Neural cell (in vitro differentiated cells): ENCODE measurements at regions not wholly inside any gene's neighbourhood (a gene's known extent, or its start where the extent isn't known, plus 50 kb on each side); places are given as distances from the start of the nearest gene placed in this dataset.

ENCODE experiments used
- H2AFZ ChIP-seq: fragments of 200-600, 300-800 bp; sonication (generic), shearing (Covaris generic); 2 replicates; pipeline ENCODE4 v1.6.0; 2014; ENCODE audit warnings: low read depth, mild to moderate bottlenecking, antibody characterized with exemption, low read length, moderate library complexity
- H3F3A ChIP-seq: fragments of 200-600 bp; shearing (Covaris generic); 2 replicates; pipeline ENCODE4 v1.6.1; 2016; ENCODE audit warnings: mild to moderate bottlenecking, moderate library complexity, mixed read lengths, antibody characterized with exemption, low read length; ENCODE audit not compliant: insufficient read depth, poor library complexity, severe bottlenecking
- H3K27ac ChIP-seq: fragments of 200-600, 300-800 bp; sonication (generic), shearing (Covaris generic); 2 replicates; pipeline ENCODE4 v1.5.1; 2014; ENCODE audit warnings: mild to moderate bottlenecking, low read length, moderate library complexity
- H3K27me3 ChIP-seq: fragments of 300-800, 200-600 bp; sonication (generic), shearing (Covaris generic); 2 replicates; pipeline ENCODE4 v1.6.0; 2014; ENCODE audit warnings: mild to moderate bottlenecking, low read depth, low read length, moderate library complexity; ENCODE audit not compliant: insufficient read depth
- H3K36me3 ChIP-seq: fragments of 300-800, 200-600 bp; sonication (generic), shearing (Covaris generic); 2 replicates; pipeline ENCODE4 v1.5.1; 2014; ENCODE audit warnings: mild to moderate bottlenecking, antibody characterized with exemption, low read length, moderate library complexity; ENCODE audit not compliant: insufficient read depth
- H3K4me2 ChIP-seq: fragments of 300-800, 200-600 bp; sonication (generic), shearing (Covaris generic); 2 replicates; pipeline ENCODE4 v1.6.0; 2014; ENCODE audit warnings: mild to moderate bottlenecking, low read length
- H3K4me3 ChIP-seq: fragments of 300-800, 200-600 bp; sonication (generic), shearing (Covaris generic); 2 replicates; pipeline ENCODE4 v1.5.1; 2014; ENCODE audit warnings: mild to moderate bottlenecking, low read length, moderate library complexity
- H3K79me2 ChIP-seq: fragments of 200-600 bp; shearing (Covaris generic); replicated peaks from 2 replicates; pipeline ENCODE4 v1.6.0; 2014; ENCODE audit warnings: mild to moderate bottlenecking, low read length, moderate library complexity; ENCODE audit not compliant: insufficient read depth
- H3K9ac ChIP-seq: fragments of 300-800, 200-600 bp; sonication (generic), shearing (Covaris generic); 2 replicates; pipeline ENCODE4 v1.6.1; 2016; ENCODE audit warnings: mild to moderate bottlenecking, low read length, mixed read lengths
- H3K9me2 ChIP-seq: fragments of 200-600 bp; shearing (Covaris generic); 2 replicates; pipeline ENCODE4 v1.6.1; 2016; ENCODE audit warnings: mild to moderate bottlenecking, low read length, mixed read lengths; ENCODE audit not compliant: insufficient read depth
- H3K9me3 ChIP-seq: fragments of 200-600, 300-800 bp; sonication (generic), shearing (Covaris generic); 2 replicates; pipeline ENCODE4 v1.6.1; 2016; ENCODE audit warnings: mild to moderate bottlenecking, mixed run types, low read length, moderate library complexity, mixed read lengths
- H4K20me1 ChIP-seq: fragments of 200-600 bp; shearing (Covaris generic); 2 replicates; pipeline ENCODE4 v1.6.1; 2016; ENCODE audit warnings: mild to moderate bottlenecking, mixed run types; ENCODE audit not compliant: insufficient read depth
- CTCF ChIP-seq: fragments of 450-650 bp; IDR thresholded peaks from 2 replicates; pipeline ENCODE4 v1.5.1; 2014; ENCODE audit warnings: antibody characterized with exemption, mild to moderate bottlenecking, moderate library complexity; ENCODE audit not compliant: poor library complexity, severe bottlenecking
- EP300 ChIP-seq: fragments of 450-650 bp; conservative IDR thresholded peaks from 2 replicates; pipeline ENCODE4 v1.6.1; 2014; ENCODE audit warnings: antibody characterized with exemption, mild to moderate bottlenecking, moderate library complexity; ENCODE audit not compliant: poor library complexity, severe bottlenecking
- EZH2 ChIP-seq: fragments of 200-600, 300-800 bp; shearing (Covaris generic), sonication (generic); IDR thresholded peaks from 2 replicates; pipeline ENCODE4 v1.6.1; 2014; ENCODE audit warnings: antibody characterized with exemption, low read length, borderline replicate concordance, mild to moderate bottlenecking; ENCODE audit not compliant: insufficient read depth, poor library complexity, severe bottlenecking
- MXI1 ChIP-seq: fragments of 450-650 bp; conservative IDR thresholded peaks from 2 replicates; pipeline ENCODE4 v1.6.1; 2014; ENCODE audit warnings: antibody characterized with exemption, mild to moderate bottlenecking; ENCODE audit not compliant: poor library complexity, severe bottlenecking
- POLR2AphosphoS5 ChIP-seq: IDR thresholded peaks from 2 replicates; pipeline ENCODE4 v1.6.1; 2012
- RAD21 ChIP-seq: fragments of 450-650 bp; conservative IDR thresholded peaks from 2 replicates; pipeline ENCODE4 v1.6.1; 2014; ENCODE audit warnings: antibody characterized with exemption, mild to moderate bottlenecking, moderate library complexity
- REST ChIP-seq: IDR thresholded peaks from 2 replicates; pipeline ENCODE4 v1.6.1; 2012; ENCODE audit warnings: borderline replicate concordance
- SMC3 ChIP-seq: fragments of 450-650 bp; conservative IDR thresholded peaks from 2 replicates; pipeline ENCODE4 v1.6.1; 2014; ENCODE audit warnings: antibody characterized with exemption, mild to moderate bottlenecking, moderate library complexity; ENCODE audit not compliant: poor library complexity
- TAF1 ChIP-seq: IDR thresholded peaks from 2 replicates; pipeline ENCODE4 v1.6.1; 2012; ENCODE audit warnings: low read depth

- Histone ChIP-seq H3K4me2 (no peak overlapping the region), H3K27ac (no peak overlapping the region), H4K20me1 (no peaks in the 10 kb centered on the region), H3F3A (no peaks in the 10 kb centered on the region), H3K36me3 (no peaks in the 10 kb centered on the region), H3K9me2 (no peaks in the 10 kb centered on the region), H3K9me3 (no peaks in the 10 kb centered on the region), H3K4me3 (no peak overlapping the region), H3K27me3 (no peaks in the 10 kb centered on the region), H3K9ac (no peak overlapping the region), H2AFZ (no peak overlapping the region), H3K79me2 (no peaks in the 10 kb centered on the region)
- no peak for TF ChIP-seq MXI1
- TF ChIP-seq EZH2 = no peak
- no peak for TF ChIP-seq POLR2AphosphoS5
- no peak for TF ChIP-seq REST
- no peak for TF ChIP-seq CTCF
- TF ChIP-seq EP300 = no peak
- no peak for TF ChIP-seq RAD21
Measured at GRCh38 chr13:68264692-68265091, 1034.6 kb upstream of the PCDH9 start.

GRCh38 chr13:68261105-68261504 lies 1031.0 kb upstream of the PCDH9 start:
- no peak overlapping the region for H2AFZ ChIP-seq
- H3K9me2 ChIP-seq = no peaks in the 10 kb centered on the region
- H3K36me3 ChIP-seq = no peaks in the 10 kb centered on the region
- no peak overlapping the region for H3K4me2 ChIP-seq
- no peaks in the 10 kb centered on the region for H4K20me1 ChIP-seq
- no peak overlapping the region for H3K9ac ChIP-seq
- no peak overlapping the region for H3K4me3 ChIP-seq
- TF ChIP-seq EP300 (no peak), SMC3 (no peak), CTCF (no peak), POLR2AphosphoS5 (no peak), REST (no peak), MXI1 (no peak), RAD21 (no peak), TAF1 (no peak), EZH2 (no peak)
- no peaks in the 10 kb centered on the region for H3F3A ChIP-seq
- H3K27ac ChIP-seq = no peak overlapping the region
- no peaks in the 10 kb centered on the region for H3K9me3 ChIP-seq
- no peaks in the 10 kb centered on the region for H3K27me3 ChIP-seq
- H3K79me2 ChIP-seq = no peaks in the 10 kb centered on the region
